GM12874 (cell line): ENCODE measurements at regions not wholly inside any gene's neighbourhood (a gene's known extent, or its start where the extent isn't known, plus 50 kb on each side); places are given as distances from the start of the nearest gene placed in this dataset.

ENCODE experiments used
- CTCF ChIP-seq: IDR thresholded peaks from 2 replicates; pipeline ENCODE4 v1.5.1; 2011; ENCODE audit warnings: low read depth, mild to moderate bottlenecking, control low read depth, low read length, moderate library complexity; ENCODE audit not compliant: insufficient read depth

DNA sequence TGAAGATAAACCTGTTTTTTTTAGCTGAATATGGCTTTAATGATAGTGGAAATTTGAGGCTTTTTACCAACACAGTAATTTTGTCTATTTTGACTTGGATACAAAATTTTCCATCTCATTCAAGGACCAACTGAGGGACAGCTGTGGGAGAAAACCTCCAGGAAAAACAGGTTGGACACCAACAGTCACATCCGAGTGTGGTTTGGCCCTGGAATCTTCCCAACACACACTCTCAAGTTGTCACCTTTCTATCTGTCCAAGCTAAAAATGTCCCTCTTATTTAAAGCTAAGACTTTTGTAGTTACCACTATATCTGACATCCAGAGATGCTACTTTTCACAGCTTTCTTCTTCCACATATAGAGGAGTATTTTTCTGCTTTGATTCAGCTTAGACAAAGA, 404.9 kb downstream of the PCDH7 start:
- no peak for TF ChIP-seq CTCF

GRCh38 chr4:31125496-31125895, 405.3 kb downstream of the PCDH7 start:
- TF ChIP-seq CTCF, result no peak

DNA sequence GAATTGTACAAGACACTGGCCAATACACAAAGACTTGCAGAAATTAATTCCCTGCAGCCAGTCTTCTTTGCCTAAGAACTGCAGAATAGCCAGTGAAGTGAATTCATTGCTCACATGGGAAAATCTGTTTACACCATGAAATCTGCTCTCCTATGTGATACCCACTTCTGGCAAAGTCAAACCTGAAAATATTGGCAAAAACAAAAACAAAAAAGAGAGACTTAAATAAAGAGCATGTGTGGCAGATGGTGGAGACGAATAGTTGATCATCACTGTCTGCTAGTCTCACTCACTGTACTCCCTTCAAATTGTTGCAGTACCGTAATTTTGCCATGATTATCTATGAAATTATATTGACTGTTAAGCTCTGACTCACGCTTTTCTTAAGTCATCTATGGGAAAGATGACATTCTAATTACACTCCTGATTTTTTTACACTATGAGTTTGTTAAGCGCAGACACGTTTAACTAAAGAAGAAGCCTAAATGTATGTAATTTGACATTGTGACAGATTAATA, 406.8 kb downstream of the PCDH7 start:
- TF ChIP-seq CTCF, result no peak

DNA sequence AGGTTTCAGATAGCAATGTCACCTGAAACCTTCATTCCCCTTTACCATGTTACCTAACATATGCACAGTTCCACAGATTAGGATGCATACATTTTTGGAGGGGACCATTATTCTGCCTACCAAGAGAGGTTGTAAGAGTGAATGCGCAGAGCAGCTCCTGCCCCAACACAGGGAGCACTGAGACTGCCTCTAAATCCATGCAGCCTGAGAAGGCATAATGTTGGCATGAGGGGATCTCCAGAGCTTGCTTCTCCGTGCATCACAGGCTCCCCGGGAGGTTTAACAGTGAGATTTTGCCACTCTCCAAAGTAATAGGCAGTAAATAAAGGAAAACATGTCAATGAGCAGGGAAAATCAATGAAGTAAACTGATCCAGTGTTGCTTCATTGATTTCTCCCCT, 410.8 kb downstream of the PCDH7 start:
- no peak for TF ChIP-seq CTCF

- no peak for TF ChIP-seq CTCF
These were observed 414.6 kb downstream of the PCDH7 start for GRCh38 chr4:31134720-31135119.

DNA sequence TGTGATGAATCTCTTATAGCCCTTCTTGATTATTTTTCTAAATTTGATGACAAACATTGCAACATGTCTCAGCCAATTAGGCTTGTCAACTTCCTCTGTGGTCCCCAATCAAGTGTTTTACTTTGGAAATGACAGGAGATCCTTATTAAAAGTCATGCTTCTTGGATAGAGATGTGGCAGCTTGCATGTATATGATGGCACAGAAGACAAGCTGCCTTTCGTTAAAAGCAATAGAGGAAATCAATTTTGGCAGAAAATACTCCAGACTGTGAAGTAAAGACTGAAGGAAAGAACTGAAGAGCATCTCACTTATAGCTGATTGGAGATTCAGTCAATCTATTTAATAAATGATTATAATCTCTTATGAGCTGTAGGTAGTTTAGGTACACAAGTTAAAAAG, 419.6 kb downstream of the PCDH7 start:
- TF ChIP-seq CTCF, result no peak

GRCh38 chr4:31141095-31141831, 421.1 kb downstream of the PCDH7 start:
- TF ChIP-seq CTCF, result no peak
